GM12874 (cell line): ENCODE measurements at regions not wholly inside any gene's neighbourhood (a gene's known extent, or its start where the extent isn't known, plus 50 kb on each side); places are given as distances from the start of the nearest gene placed in this dataset.

Source experiments
- CTCF ChIP-seq: IDR thresholded peaks from 2 replicates; pipeline ENCODE4 v1.5.1; 2011; ENCODE audit warnings: low read depth, mild to moderate bottlenecking, control low read depth, low read length, moderate library complexity; ENCODE audit not compliant: insufficient read depth

GRCh38 chr11:129733384-129733783 lies 82.3 kb upstream of the TMEM45B start:
- no peak for TF ChIP-seq CTCF

- TF ChIP-seq CTCF, result no peak
Measured at GRCh38 chr11:129733981-129734380, 81.7 kb upstream of the TMEM45B start.

- no peak for TF ChIP-seq CTCF
Measured at GRCh38 chr11:129734654-129735053, 81.0 kb upstream of the TMEM45B start.

GRCh38 chr11:129737831-129738230 lies 77.8 kb upstream of the TMEM45B start:
- TF ChIP-seq CTCF, result no peak

- no peak for TF ChIP-seq CTCF
Measured at GRCh38 chr11:129738242-129738641, 77.4 kb upstream of the TMEM45B start.

- TF ChIP-seq CTCF, result no peak
Measured at GRCh38 chr11:129739339-129739738, 76.3 kb upstream of the TMEM45B start.

GRCh38 chr11:129740125-129740719 lies 75.4 kb upstream of the TMEM45B start:
- TF ChIP-seq CTCF, result no peak
